HG02943 (cell line): ENCODE measurements at regions not wholly inside any gene's neighbourhood (a gene's known extent, or its start where the extent isn't known, plus 50 kb on each side); places are given as distances from the start of the nearest gene placed in this dataset.
"Not testable (repeated sequence)": the region's sequence is repeated elsewhere in the genome, so short reads cannot be mapped to it uniquely, and the experiment has no call there.

Experiments
- ATAC-seq: cut with Tn5 transposase; IDR thresholded peaks from one replicate; pipeline ENCODE4 v1.9.1; 2021; ENCODE audit warnings: mild to moderate bottlenecking, low read depth, moderate library complexity; ENCODE audit not compliant: unreplicated experiment

DNA sequence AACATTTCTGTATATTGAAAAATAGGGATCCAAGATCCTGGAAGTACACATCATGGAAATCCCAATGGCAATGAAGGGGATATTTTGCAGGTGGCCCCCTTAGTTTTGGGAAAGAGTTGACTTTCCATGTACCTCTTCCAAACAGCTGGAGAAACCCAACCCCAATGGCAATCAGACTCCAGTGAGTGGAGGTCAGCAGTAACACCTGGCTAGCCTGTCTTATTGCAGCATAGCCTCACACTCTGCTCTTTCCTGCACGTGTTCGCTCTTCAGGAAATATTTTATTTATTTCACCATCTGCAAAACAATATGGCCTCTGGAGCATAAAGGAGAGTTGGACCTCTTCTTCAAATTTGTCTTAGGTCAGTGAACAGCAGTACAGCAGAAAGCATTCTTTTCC is 340.0 kb upstream of the NRP1 start:
- no peak for ATAC-seq

DNA sequence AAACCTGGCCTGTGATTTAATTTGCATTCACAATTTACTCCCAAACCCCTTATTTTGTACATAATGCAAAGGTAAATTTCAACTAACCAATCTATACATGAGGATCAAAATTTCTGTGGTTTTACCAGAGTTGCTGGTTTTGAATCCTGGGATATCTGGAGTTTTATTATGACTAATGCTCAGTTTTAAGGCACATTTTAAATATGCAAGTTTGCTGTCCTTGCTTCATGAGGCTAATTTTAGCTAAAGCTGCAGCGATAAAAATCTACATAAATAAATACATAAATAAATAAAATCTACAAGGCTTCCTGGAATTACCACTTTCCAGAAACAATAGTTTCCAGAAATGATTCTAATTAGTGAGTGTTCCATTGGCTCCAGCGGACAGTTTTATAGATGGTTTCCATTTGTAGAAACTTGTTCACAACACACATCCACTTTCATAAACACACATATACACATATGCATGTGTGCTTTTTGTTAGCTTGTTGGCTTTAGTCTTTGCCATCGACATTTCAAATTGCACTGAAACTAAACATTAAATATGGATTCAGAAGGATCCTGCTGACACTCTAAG is 339.5 kb upstream of the NRP1 start:
- ATAC-seq = no peak

DNA sequence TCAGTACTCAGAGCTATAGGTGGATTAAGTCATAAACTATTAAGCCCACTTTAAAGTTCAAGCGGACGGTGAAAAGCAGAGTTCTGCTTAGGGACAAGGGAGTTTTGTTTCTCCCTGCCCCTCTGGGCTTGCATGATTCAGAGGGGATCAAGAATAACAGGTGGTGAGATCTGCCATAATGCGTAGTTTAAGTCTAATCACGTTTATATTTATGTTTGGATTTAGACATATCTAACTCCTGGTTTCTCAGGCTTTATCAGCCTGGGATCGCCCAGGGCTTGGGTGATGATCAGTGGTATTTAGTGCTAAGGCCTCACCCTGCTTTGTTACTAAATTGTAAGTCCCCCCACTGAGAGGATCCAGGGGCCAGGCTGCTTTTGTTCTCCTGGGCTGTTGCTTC is 335.4 kb upstream of the NRP1 start:
- ATAC-seq = no peak

DNA sequence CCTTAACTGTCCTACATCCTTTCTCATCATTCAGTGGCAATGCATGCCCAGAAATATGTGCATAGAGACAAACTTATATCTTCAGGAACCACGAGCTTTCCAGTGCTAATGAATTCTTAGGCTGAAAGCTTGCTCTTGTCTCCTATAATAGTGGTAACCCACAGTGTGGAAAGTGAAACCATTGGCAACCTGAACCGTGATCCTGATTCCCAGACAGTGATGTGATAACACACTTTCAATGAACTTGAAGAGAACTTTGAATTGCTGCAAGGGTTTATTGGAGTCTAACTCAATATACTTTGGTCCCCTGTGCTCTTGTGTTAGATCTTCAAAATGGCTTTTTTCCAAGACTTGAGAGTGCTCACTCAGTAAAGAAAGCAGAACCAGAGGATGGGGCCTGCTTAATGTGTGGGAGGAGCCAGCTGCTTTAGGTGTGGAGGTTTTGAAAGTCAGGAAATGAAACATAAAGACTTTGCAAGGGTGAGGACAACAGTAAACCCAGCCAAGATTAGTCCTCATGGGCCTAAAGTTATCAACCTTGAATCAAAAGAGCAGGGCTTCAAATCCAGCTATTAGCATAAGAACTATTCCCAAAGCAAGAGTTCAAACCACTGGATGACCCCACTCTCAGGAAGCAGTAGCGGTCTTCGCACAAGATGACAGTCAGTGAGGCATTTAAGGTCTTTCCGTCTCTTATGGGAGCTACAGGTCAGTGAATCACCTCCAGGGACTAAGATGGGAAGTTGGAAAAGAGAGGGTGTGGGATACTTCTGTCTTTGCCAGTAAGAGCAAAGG is 332.4 kb upstream of the NRP1 start:
- ATAC-seq = no peak

DNA sequence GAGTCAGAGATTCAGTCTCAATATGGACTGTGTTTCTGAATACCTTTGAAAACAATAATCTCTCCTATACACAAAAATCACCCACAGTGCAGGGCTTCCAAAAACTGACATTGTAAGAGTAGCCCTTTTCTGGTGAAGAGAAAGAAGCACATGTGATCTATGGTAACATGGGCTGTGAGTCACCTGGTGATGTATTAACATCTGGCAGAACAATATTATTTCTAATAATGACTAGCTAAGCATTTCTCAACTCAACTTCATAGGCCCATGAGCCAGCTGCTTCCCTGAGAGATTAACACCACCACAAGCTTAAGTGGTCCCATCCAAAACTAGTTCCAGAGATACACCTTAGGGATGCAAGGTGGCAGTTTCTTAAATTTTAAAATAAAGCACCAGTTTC is 331.0 kb upstream of the NRP1 start:
- ATAC-seq = no peak

DNA sequence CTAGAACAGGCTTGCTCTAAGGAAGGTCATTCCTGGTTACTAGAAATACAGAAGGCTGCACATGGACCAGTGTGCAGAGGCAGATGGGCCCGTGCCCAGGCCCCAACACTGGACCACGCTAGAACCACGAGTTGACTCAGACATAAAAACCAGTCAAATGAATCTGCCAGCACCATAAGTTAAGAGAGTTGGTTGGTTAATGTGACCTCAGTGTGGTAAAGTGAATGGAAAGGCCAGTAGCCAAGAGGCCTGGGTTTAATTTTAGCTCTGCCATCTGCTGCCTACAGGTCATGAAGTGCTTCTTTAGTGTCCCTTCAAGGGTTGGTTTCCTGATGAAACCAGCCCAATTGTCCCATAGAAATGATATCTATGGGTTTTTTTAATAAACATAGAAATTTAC is 329.6 kb upstream of the NRP1 start:
- ATAC-seq = no peak

DNA sequence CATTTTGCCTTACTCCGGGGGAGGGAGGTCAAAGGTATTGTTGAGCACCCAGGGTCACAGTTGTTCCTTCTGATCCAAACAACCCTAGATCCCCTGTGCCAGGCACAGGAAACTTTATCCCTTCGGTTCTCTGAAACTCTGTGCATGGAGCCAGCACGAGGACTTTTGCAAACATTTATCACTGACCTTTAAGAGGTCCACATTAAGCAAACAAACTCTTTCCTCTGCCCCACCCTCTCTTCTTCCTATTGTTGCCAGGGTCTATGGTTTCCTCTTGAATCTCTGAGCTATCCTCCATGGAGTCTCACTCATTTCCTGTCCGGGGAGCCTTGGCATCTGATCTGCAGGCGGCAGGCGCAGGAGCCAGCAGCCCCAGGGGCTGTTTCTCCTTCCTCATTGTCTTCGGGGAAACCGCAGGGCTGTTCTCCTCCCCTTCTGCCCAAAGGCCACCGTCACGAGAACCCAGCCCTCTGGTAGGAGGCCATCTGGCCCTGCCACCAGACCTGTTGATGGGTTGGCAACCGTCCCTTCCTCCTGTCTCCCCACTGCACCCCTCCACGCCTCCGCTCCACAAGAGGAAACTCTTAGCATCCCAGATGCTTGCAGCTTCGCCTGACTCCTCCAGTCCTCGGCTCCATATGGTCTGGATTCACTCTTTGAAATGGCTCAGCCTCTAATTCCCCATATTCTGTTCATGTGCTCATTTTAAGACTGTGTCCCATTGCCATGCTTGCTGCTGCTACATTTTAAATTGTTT is 327.3 kb upstream of the NRP1 start:
- no peak for ATAC-seq

DNA sequence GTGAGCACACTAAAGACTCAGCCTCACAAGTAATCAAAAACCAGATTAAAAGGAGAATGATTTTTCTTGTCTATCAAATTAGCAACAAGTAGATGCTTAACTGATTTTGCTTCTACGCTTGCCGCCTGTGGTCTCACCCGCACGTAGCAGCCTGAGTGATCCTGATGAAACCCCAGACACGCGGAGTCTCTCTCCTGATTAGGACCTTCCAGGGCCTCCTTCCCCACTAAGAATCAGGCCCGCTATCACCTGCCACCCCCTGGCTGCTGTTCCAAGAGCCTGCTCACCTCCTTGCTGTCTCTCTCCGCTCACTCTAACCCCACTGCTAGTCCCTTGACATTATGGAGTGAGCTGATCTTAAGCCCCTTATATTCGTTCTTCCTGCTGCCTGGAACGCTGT is 325.9 kb upstream of the NRP1 start:
- no peak for ATAC-seq

DNA sequence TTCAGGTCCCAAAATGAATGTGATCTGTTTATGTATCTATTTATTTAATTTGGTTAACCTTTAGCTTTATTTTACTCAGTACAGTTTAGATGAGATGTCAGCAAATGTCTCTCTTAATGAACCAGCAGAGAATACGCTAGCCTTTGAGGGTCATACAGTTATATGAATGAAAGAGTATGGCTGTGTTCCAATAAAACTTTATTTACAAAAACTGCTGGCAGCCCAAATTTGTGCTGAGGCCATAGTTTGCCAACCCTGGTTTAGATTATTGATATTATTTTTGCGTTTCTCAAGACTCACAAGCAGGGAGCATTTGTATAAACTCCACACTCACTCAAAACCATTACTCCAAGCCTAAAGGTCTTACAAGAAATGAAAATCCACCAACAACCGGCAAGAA is 323.4 kb upstream of the NRP1 start:
- ATAC-seq = no peak

DNA sequence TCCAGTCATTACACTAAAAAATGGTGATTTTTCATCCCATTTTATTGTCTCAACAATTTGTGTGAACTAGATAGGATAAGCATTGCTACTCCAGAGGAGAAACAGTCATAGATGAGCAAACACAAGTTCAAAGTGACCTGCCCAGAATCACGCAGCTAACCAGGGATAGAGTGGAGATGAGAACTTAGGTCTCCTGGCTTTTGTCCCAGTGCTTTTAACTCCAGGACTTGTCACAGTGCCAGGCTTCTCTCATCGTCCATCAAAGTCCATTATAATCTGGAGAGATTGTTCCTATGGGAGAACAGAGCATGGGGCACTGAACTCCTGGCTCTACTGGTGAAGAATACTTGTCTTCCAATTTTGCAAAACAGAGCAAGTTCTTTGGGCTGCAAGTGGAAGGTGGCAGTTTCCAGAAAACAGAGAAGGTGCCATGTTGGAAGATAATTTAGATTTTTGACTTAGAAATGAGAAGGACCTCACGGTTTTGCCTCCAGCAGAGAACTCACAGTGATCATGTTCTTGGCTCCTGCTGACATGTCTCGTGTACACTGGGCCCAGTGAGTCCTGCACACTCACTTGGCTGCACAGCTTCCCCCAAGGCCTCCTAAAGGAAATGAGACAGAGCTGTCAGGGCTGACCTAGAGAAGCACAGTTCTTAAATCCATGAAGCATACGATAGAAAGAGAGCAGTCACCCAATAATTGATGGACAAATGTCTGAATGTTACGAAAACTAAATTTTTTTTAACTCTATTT is 322.9 kb upstream of the NRP1 start:
- ATAC-seq = no peak

DNA sequence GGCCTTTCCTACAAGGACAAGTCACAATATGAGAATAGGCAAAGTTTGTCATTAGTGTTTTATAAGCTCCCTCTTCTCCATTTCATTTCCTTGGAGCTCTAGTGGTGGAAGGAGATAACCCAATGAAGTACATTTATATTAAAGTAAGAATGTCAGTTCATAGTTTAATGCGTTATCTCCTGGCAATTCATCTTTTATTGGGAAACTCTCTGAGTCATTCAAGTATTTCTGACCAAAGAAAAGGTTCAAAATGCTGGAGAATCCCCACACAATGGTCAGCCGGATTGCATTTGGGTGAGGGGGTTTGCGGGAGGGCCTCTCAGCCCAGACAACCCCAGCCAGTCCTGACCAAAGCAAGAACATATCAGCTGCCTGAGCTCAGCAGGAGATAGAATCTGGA is 321.5 kb upstream of the NRP1 start:
- no peak for ATAC-seq

DNA sequence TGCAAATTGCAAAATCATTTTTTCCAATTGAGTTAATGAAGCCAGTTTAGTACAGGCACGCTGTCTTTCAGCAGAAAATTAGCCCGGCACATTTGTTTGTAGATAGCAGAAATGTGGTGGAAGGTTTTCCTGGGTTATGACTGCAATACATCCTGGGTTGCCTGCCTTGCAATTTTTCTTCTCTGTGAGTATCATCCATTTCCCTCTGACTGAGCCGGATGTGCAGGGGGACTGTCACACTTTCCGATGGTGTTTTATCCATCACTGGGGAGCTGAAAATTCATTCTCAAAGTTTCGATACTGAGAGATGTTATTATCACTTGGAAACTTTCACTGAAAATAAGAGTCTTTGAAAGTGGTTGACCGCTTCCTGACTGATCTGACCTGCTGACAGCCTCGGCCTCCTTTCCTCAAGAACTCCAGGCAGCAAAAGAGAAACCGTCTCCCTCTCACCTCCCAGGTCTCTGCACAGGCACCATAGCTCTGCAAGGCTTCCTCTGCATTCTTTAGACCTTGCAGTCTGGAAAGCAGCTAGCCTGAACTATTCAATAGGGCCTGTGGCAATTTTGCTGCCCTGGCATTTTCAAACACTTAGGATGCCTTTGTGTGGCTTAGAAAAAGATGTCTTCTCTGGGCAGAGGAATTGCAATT is 320.8 kb upstream of the NRP1 start:
- no peak for ATAC-seq

DNA sequence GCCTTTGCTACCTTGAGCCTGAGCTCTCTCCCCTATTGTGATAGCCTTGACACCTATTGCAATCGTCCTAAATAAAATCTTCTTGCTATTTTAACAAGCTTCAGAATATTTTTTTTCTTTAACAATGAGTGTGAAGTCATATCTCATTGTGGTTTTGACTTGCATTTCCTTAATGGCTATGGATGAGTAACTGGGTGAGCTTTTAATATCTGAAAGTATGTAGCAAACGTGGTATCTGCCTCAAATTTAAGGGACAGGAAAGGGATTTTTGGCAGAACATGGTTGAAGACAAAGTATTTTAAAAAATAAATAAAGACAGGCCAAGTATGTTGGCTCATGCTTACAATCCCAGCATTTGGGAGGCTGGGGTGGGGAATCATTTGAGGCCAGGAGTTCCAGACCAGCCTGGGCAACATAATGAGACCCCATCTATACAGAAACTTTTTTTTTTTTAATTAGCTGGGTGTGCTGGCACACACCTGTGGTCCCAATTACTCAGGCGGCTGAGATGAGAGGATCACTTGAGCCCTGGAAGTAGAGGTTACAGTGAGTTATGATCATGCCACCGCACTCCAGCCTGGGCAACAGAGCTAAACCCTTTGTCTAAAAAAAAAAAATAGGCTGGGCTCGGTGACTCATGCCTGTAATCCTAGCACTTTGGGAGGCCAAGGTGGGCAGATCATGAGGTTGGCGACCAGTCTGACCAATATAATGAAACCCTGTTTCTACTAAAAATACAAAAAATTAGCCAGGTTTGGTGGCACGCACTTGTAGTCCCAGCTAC is 319.3 kb upstream of the NRP1 start:
- ATAC-seq = no peak

DNA sequence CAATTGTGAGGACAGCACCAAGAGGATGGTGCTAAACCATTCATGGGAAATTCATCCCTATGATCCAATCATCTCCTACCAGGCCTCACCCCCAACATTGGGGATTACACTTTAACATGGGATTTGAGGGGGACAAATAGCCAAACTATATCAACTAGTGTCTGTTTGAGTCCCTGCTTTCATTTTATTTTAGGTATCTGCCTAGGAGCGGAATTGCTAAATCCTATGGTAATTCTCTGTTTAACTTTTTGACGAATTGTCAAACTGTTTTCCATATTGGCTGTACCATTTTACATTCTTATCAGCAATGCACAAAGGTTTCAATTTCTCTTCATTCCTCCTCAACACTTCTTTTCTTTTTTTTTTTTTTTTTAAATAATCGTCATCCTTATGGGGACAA is 318.4 kb upstream of the NRP1 start:
- ATAC-seq = no peak

DNA sequence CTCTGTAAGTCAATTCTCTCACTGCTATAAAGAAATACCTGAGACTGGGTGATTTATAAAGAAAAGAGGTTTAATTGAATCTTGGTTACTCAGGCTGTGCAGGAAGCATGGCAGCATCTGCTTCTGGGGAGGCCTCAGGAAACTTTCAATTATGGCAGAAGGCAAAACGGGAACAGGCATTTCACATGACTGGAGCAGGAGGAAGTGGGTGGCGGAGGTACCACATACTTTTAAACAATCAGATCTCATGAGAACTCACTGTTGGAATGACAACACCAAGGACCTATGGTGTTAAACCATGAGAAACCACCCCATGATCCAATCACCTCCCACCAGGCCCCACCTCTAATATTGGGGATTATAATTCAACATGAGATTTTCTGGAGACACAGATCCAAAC is 315.7 kb upstream of the NRP1 start:
- not testable (repeated sequence) for ATAC-seq

DNA sequence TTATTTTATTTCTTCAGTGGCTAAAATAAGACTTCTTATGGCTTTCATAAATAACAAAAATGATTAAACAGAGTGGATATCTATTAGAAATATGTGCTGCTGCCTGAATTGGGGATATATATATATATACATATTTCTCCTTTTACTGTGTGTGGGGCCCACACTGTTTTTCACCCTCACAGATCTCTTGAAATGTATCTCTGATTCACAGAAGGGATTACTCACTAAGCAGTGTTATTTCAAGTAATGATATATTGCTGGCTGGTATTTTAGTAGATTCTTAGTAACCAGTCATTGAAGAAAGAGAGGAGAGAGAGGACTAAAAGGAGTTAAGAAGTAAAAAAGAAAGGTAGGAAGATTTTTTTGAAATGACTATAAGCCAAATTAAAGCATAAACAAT is 308.6 kb upstream of the NRP1 start:
- no peak for ATAC-seq

DNA sequence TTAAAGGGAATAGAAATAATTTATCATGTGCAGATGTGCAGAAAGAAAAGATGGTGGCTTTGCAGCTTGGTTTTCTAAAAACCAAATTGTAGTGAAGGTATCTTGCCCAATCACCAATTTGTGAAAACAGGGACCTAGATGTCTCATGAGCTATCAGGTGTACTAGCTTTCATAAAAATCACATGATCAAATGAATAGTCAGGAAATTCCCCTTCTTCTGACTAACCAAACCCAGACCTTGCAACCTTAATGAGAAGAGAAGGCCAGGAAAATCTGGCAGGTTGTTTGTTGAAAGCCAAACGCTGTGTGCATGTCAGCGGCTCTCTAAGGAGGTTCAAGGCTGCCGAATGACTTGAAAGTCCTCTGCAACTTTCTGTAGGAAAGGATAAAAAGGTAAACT is 304.4 kb upstream of the NRP1 start:
- ATAC-seq = no peak

DNA sequence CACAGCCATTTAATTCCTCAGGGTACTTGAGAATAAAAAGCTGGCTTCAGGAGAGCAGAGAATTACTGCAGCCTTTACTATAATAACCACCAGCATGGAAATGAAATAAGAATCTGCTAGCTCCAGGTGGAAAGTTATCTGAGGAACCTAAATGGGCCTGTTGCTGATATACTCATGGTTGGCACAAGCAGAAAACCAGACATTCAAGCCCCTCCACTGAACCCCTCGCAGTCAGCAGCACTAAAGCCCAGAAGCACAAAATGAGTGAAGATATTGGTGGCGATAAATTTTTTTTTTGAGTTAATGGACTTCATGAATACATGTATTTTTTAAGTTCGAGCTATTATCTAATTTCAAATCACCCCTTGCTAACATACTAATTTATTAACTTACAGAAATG is 303.9 kb upstream of the NRP1 start:
- ATAC-seq = no peak

DNA sequence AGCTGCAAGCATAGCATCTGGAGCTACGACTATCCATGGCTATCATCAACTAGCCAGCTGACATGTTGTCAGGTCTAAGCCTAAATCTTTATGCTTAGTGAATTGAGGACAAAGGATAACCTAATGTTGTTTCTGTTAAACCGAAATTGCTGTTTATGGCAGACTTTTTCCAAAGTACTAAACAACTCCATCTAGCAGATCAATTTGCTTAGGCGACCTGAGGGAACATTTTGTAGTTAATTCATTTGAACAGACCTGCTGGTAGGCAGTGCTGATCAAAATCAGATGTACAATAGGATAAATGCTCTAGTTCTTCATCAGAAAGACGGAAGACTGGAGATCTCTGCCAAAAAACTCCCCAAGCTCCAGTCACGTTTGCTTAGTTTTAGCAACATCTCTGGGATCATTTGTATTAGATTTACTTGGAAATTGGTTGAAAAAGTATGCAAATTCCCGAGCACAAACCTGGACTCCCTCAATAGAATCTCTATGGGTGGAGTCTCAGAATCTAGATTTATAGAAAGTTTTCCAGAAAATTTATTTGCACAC is 301.6 kb upstream of the NRP1 start:
- ATAC-seq = no peak

DNA sequence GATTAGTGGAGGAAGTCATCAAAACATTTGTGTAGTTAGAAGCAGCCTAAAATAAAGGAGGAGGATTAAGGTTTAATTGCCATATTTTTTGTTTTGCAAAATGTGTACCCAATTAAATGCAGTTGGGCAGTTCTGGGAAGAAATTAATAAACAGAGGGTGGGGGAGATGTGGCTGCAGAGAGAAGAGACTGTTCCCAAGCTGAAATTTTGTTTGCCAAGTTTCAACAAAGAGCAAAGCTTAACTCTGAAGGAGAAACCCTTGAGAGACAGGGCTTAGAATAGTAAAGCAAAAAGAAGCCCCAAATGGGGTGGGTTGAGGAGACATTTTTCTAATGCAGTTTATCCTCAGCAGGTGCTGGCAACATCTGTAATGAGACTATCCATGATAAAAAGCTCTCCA is 298.0 kb upstream of the NRP1 start:
- no peak for ATAC-seq
